Smooth muscle cell (in vitro differentiated cells): ENCODE measurements at regions not wholly inside any gene's neighbourhood (a gene's known extent, or its start where the extent isn't known, plus 50 kb on each side); places are given as distances from the start of the nearest gene placed in this dataset.

Experiments used
- DNase-seq: peaks from one replicate; lab custom pipeline; 2025; ENCODE audit not compliant: unreplicated experiment; lab: John Stamatoyannopoulos, UW
- H2AFZ ChIP-seq: fragments of 200-600 bp; sonication (generic); 2 replicates; pipeline ENCODE4 v1.6.0; 2016; ENCODE audit warnings: antibody characterized with exemption, low read depth, mild to moderate bottlenecking
- H3F3A ChIP-seq: fragments of 200-600 bp; sonication (generic); 2 replicates; pipeline ENCODE4 v1.6.0; 2017; ENCODE audit warnings: antibody characterized with exemption, low read depth
- H3K27ac ChIP-seq: fragments of 200-600 bp; sonication (generic); 2 replicates; pipeline ENCODE4 v1.5.1; 2016; ENCODE audit warnings: low read depth, mild to moderate bottlenecking
- H3K27me3 ChIP-seq: fragments of 200-600 bp; sonication (generic); 2 replicates; pipeline ENCODE4 v1.6.1; 2016; ENCODE audit warnings: low read depth, mild to moderate bottlenecking
- H3K36me3 ChIP-seq: fragments of 200-600 bp; sonication (generic); 2 replicates; pipeline ENCODE4 v1.5.1; 2016; ENCODE audit warnings: low read depth
- H3K4me1 ChIP-seq: fragments of 200-600 bp; sonication (generic); 2 replicates; pipeline ENCODE4 v1.5.1; 2016; ENCODE audit warnings: low read depth
- H3K4me2 ChIP-seq: fragments of 200-600 bp; sonication (generic); 2 replicates; pipeline ENCODE4 v1.6.0; 2016; ENCODE audit warnings: mild to moderate bottlenecking
- H3K4me3 ChIP-seq: fragments of 200-600 bp; sonication (generic); 2 replicates; pipeline ENCODE4 v1.5.1; 2016; ENCODE audit warnings: mild to moderate bottlenecking
- H3K79me2 ChIP-seq: fragments of 200-600 bp; sonication (generic); 2 replicates; pipeline ENCODE4 v1.6.0; 2016; ENCODE audit warnings: low read depth, mild to moderate bottlenecking
- H3K9ac ChIP-seq: fragments of 200-600 bp; sonication (generic); 2 replicates; pipeline ENCODE4 v1.6.0; 2016; ENCODE audit warnings: low read depth
- H3K9me3 ChIP-seq: fragments of 200-600 bp; sonication (generic); replicated peaks from 2 replicates; pipeline ENCODE4 v1.5.1; 2016; ENCODE audit warnings: low read depth
- H4K20me1 ChIP-seq: fragments of 200-600 bp; sonication (generic); 2 replicates; pipeline ENCODE4 v1.6.0; 2016; ENCODE audit warnings: low read depth
- CTCF ChIP-seq: fragments of 200-600 bp; sonication (generic); IDR thresholded peaks from 2 replicates; pipeline ENCODE4 v1.5.1; 2017; ENCODE audit warnings: borderline replicate concordance, mild to moderate bottlenecking, antibody characterized with exemption; ENCODE audit not compliant: insufficient read depth, poor library complexity, severe bottlenecking
- WGBS: methylation state at CpG from one replicate; pipeline ENCODE4 v1.1.7; 2016; ENCODE audit warnings: low lambda C conversion rate; 5-methylcytosine and 5-hydroxymethylcytosine counted together

DNA sequence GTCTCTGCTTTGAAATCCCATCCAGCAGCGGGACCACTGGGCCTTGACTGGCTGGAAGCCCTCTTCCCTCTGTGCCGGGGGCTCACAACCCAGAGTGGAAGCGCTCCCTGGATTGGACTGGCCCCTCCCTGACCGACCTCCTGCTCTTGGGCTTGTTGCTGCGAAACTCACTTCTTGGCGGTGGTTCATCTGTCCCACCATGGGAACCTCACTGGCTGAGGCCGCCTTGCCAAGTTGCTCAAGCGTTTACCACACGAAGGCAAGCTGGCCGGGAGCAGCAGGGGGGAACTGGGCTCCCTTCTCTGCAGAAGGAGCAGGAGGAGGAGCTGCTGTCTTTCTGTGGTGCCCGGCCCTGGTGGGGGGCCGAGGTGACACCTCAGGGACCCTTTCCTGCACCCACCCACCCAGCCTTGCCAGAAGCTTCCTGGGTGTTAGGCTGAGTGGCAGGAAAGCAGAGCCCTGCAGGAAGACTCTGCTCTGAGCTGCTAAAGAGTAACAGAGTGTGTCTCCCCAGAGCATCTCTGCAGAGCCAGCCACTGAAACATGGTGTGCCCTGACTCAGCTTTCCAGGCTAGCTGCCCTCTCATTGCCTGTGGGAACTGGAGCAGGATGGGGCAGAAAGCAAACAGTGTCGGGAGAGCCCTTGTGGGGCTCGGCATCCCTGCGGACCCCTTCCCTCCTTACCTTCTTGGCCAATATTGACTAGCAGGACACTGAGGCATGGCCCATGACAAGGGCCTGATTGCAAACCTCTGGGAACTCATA lies 88.5 kb upstream of the ALX4 start:
- Histone ChIP-seq H3K79me2 (no peaks in the 10 kb centered on the region), H3K9me3 (no peaks in the 10 kb centered on the region), H4K20me1 (no peaks in the 10 kb centered on the region), H3K4me3 (no peak overlapping the region), H3K27ac (no peak overlapping the region), H3K27me3 (peaks cover 6% of the 10 kb centered on the region), H3K4me1 (no peaks in the 10 kb centered on the region), H3K36me3 (no peaks in the 10 kb centered on the region), H2AFZ (no peak overlapping the region), H3F3A (no peaks in the 10 kb centered on the region), H3K4me2 (no peak overlapping the region), H3K9ac (no peak overlapping the region)
- WGBS = 86% methylated on average over 14 of the region's 15 CpGs
- TF ChIP-seq CTCF = no peak
- no peak for DNase-seq

- Histone ChIP-seq H3K9me3 (no peaks in the 10 kb centered on the region), H3K27me3 (peaks cover 17% of the 10 kb centered on the region), H3K9ac (no peak overlapping the region), H3K4me3 (no peak overlapping the region), H3K79me2 (no peaks in the 10 kb centered on the region), H4K20me1 (no peaks in the 10 kb centered on the region), H3F3A (no peaks in the 10 kb centered on the region), H3K27ac (no peak overlapping the region), H3K4me2 (no peak overlapping the region), H3K36me3 (no peaks in the 10 kb centered on the region), H2AFZ (no peak overlapping the region), H3K4me1 (no peaks in the 10 kb centered on the region)
- no peak for DNase-seq
- WGBS = 68% methylated on average over 2 of the region's 2 CpGs
- TF ChIP-seq CTCF = no peak
Measured at GRCh38 chr11:44399968-44400367, 90.0 kb upstream of the ALX4 start.

GRCh38 chr11:44400431-44400830 lies 90.5 kb upstream of the ALX4 start:
- Histone ChIP-seq H3K9me3 (no peaks in the 10 kb centered on the region), H3K27ac (no peak overlapping the region), H3K4me2 (no peak overlapping the region), H3K4me3 (no peak overlapping the region), H3K36me3 (no peaks in the 10 kb centered on the region), H3K4me1 (no peaks in the 10 kb centered on the region), H3K27me3 (peaks cover 21% of the 10 kb centered on the region), H2AFZ (no peak overlapping the region), H4K20me1 (no peaks in the 10 kb centered on the region), H3K79me2 (no peaks in the 10 kb centered on the region), H3F3A (no peaks in the 10 kb centered on the region), H3K9ac (no peak overlapping the region)
- no peak for TF ChIP-seq CTCF
- DNase-seq = no peak
- WGBS = 93% methylated on average over 5 of the region's 5 CpGs
